ENCODE measurements at regions not wholly inside any gene's neighbourhood (a gene's known extent, or its start where the extent isn't known, plus 50 kb on each side); places are given as distances from the start of the nearest gene placed in this dataset.

GRCh38 chr7:69105981-69106380, 492.3 kb upstream of the AUTS2 start:
- TF ChIP-seq, protein P1, sequence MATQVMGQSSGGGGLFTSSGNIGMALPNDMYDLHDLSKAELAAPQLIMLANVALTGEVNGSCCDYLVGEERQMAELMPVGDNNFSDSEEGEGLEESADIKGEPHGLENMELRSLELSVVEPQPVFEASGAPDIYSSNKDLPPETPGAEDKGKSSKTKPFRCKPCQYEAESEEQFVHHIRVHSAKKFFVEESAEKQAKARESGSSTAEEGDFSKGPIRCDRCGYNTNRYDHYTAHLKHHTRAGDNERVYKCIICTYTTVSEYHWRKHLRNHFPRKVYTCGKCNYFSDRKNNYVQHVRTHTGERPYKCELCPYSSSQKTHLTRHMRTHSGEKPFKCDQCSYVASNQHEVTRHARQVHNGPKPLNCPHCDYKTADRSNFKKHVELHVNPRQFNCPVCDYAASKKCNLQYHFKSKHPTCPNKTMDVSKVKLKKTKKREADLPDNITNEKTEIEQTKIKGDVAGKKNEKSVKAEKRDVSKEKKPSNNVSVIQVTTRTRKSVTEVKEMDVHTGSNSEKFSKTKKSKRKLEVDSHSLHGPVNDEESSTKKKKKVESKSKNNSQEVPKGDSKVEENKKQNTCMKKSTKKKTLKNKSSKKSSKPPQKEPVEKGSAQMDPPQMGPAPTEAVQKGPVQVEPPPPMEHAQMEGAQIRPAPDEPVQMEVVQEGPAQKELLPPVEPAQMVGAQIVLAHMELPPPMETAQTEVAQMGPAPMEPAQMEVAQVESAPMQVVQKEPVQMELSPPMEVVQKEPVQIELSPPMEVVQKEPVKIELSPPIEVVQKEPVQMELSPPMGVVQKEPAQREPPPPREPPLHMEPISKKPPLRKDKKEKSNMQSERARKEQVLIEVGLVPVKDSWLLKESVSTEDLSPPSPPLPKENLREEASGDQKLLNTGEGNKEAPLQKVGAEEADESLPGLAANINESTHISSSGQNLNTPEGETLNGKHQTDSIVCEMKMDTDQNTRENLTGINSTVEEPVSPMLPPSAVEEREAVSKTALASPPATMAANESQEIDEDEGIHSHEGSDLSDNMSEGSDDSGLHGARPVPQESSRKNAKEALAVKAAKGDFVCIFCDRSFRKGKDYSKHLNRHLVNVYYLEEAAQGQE (IDR thresholded peaks at IDR 0.05; ENCODE audit: insufficient read depth in 1 of 2, low read depth in 2 of 2, low read length in 2 of 2): no peak
- TF ChIP-seq POLR2AphosphoS5 (IDR thresholded peaks at IDR 0.05; ENCODE audit: low read depth, low read length) (no peak), TAF1 (IDR thresholded peaks at IDR 0.05; ENCODE audit: borderline replicate concordance, insufficient read depth, low read length) (no peak), SIN3A (IDR thresholded peaks at IDR 0.05; ENCODE audit: borderline replicate concordance, insufficient read depth, low read length) (no peak), FOXP2 (optimal IDR thresholded peaks at IDR 0.05; ENCODE audit: borderline replicate concordance, extremely low read depth, extremely low read length, insufficient read depth) (no peak)

Data from PFSK-1 (cell line).